ENCODE measurements at regions not wholly inside any gene's neighbourhood (a gene's known extent, or its start where the extent isn't known, plus 50 kb on each side); places are given as distances from the start of the nearest gene placed in this dataset.

DNA sequence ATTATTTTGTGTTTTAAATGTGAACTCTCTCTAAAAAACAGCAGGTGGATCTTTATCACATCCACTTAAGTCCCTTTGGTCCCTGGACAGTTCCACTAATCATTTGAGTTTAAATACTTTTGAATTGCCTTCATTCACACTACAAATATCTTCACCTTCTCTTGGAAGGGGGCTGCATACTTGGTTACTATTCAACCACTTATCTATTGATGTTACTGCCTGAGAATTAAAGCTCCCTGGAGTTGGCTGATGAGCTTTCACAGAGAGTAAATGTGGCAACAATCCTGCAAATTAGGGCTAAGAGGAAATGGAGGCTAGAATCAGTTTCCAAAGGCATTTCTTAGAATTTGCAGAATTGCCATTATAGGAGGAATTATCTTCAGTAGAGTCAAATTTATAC is 180.4 kb downstream of the ST8SIA4 start:
- H3K4me3 ChIP-seq (ENCODE audit: low read length): no peak overlapping the region
- no peak overlapping the region for H3K27ac ChIP-seq (ENCODE audit: low read length)
- H3K4me2 ChIP-seq (ENCODE audit: low read length): no peak overlapping the region
- no peak overlapping the region for H2AFZ ChIP-seq (ENCODE audit: low read depth, low read length)
- H3K9ac ChIP-seq (ENCODE audit: low read length): no peak overlapping the region
- TF ChIP-seq, protein P1, sequence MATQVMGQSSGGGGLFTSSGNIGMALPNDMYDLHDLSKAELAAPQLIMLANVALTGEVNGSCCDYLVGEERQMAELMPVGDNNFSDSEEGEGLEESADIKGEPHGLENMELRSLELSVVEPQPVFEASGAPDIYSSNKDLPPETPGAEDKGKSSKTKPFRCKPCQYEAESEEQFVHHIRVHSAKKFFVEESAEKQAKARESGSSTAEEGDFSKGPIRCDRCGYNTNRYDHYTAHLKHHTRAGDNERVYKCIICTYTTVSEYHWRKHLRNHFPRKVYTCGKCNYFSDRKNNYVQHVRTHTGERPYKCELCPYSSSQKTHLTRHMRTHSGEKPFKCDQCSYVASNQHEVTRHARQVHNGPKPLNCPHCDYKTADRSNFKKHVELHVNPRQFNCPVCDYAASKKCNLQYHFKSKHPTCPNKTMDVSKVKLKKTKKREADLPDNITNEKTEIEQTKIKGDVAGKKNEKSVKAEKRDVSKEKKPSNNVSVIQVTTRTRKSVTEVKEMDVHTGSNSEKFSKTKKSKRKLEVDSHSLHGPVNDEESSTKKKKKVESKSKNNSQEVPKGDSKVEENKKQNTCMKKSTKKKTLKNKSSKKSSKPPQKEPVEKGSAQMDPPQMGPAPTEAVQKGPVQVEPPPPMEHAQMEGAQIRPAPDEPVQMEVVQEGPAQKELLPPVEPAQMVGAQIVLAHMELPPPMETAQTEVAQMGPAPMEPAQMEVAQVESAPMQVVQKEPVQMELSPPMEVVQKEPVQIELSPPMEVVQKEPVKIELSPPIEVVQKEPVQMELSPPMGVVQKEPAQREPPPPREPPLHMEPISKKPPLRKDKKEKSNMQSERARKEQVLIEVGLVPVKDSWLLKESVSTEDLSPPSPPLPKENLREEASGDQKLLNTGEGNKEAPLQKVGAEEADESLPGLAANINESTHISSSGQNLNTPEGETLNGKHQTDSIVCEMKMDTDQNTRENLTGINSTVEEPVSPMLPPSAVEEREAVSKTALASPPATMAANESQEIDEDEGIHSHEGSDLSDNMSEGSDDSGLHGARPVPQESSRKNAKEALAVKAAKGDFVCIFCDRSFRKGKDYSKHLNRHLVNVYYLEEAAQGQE (IDR thresholded peaks at IDR 0.05; ENCODE audit: borderline replicate concordance): no peak
- TF ChIP-seq MXI1 (conservative IDR thresholded peaks at IDR 0.05; ENCODE audit: poor library complexity, severe bottlenecking) (no peak), POLR2AphosphoS5 (IDR thresholded peaks at IDR 0.05) (no peak), EP300 (conservative IDR thresholded peaks at IDR 0.05; ENCODE audit: poor library complexity, severe bottlenecking) (no peak), EZH2 (IDR thresholded peaks at IDR 0.05; ENCODE audit: borderline replicate concordance, insufficient read depth, low read length, poor library complexity, severe bottlenecking) (no peak), SMC3 (conservative IDR thresholded peaks at IDR 0.05; ENCODE audit: poor library complexity) (no peak), RAD21 (conservative IDR thresholded peaks at IDR 0.05) (no peak), TAF1 (IDR thresholded peaks at IDR 0.05; ENCODE audit: low read depth) (no peak)
- TF ChIP-seq, protein P2, sequence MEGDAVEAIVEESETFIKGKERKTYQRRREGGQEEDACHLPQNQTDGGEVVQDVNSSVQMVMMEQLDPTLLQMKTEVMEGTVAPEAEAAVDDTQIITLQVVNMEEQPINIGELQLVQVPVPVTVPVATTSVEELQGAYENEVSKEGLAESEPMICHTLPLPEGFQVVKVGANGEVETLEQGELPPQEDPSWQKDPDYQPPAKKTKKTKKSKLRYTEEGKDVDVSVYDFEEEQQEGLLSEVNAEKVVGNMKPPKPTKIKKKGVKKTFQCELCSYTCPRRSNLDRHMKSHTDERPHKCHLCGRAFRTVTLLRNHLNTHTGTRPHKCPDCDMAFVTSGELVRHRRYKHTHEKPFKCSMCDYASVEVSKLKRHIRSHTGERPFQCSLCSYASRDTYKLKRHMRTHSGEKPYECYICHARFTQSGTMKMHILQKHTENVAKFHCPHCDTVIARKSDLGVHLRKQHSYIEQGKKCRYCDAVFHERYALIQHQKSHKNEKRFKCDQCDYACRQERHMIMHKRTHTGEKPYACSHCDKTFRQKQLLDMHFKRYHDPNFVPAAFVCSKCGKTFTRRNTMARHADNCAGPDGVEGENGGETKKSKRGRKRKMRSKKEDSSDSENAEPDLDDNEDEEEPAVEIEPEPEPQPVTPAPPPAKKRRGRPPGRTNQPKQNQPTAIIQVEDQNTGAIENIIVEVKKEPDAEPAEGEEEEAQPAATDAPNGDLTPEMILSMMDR (IDR thresholded peaks at IDR 0.05; ENCODE audit: poor library complexity, severe bottlenecking): no peak
- no peaks in the 10 kb centered on the region for H4K20me1 ChIP-seq (ENCODE audit: insufficient read depth)
- no peaks in the 10 kb centered on the region for H3K9me3 ChIP-seq (ENCODE audit: low read length)
- no peaks in the 10 kb centered on the region for H3K79me2 ChIP-seq (replicated peaks; ENCODE audit: insufficient read depth, low read length)
- H3K36me3 ChIP-seq (ENCODE audit: insufficient read depth, low read length): no peaks in the 10 kb centered on the region
- H3F3A ChIP-seq (ENCODE audit: insufficient read depth, low read length, poor library complexity, severe bottlenecking): no peaks in the 10 kb centered on the region
- H3K9me2 ChIP-seq (ENCODE audit: insufficient read depth, low read length): no peaks in the 10 kb centered on the region
- H3K27me3 ChIP-seq (ENCODE audit: insufficient read depth, low read depth, low read length): no peaks in the 10 kb centered on the region

DNA sequence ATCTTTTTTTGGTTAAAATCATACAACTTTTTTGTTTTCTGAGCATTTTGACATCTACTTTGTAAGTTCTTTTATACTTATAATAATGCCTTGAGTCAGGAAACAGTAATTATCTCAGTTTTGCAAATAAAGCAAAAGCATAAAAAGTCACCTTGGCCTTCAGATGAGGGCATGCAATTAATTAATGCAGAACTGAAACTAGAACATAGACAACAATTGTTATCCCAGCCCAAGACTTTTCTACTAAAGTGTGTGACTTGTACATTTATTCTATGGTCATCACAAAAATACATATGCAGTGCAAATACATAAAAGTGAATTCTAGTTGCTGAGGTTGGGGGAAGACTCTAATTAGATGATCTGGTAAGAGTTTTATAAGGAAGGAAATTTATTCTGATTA is 179.9 kb downstream of the ST8SIA4 start:
- Histone ChIP-seq H3K9ac (ENCODE audit: low read length) (no peak overlapping the region), H3K27ac (ENCODE audit: low read length) (no peak overlapping the region), H3F3A (ENCODE audit: insufficient read depth, low read length, poor library complexity, severe bottlenecking) (no peaks in the 10 kb centered on the region), H3K36me3 (ENCODE audit: insufficient read depth, low read length) (no peaks in the 10 kb centered on the region), H3K4me2 (ENCODE audit: low read length) (no peak overlapping the region), H3K9me2 (ENCODE audit: insufficient read depth, low read length) (no peaks in the 10 kb centered on the region), H3K79me2 (replicated peaks; ENCODE audit: insufficient read depth, low read length) (no peaks in the 10 kb centered on the region), H2AFZ (ENCODE audit: low read depth, low read length) (no peak overlapping the region), H3K9me3 (ENCODE audit: low read length) (no peaks in the 10 kb centered on the region), H4K20me1 (ENCODE audit: insufficient read depth) (no peaks in the 10 kb centered on the region), H3K27me3 (ENCODE audit: insufficient read depth, low read depth, low read length) (no peaks in the 10 kb centered on the region), H3K4me3 (ENCODE audit: low read length) (no peak overlapping the region)
- TF ChIP-seq, protein P2 (IDR thresholded peaks at IDR 0.05; ENCODE audit: poor library complexity, severe bottlenecking): no peak
- no peak for TF ChIP-seq EZH2 (IDR thresholded peaks at IDR 0.05; ENCODE audit: borderline replicate concordance, insufficient read depth, low read length, poor library complexity, severe bottlenecking)
